ENCODE measurements at regions not wholly inside any gene's neighbourhood (a gene's known extent, or its start where the extent isn't known, plus 50 kb on each side); places are given as distances from the start of the nearest gene placed in this dataset.

DNA sequence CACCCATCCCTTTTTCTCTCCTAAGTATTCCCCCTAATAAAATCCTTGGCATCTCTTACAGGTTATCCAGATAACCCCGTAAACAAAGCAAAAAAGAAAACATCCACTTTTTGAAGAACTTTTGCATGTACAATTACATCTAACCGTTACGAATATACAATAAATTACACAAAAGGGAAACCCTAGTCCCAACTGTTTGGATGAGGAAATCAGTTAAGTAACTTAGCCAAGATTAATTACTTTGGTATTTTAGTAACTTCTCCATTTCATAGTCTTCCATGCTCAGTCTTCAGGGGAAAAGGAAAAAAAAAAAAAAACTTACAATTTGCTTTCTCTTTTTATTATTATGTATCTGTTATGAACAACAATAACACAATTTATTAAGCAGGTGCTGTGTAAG, 212.9 kb downstream of the ACTL7B start:
- no peak for DNase-seq

DNA sequence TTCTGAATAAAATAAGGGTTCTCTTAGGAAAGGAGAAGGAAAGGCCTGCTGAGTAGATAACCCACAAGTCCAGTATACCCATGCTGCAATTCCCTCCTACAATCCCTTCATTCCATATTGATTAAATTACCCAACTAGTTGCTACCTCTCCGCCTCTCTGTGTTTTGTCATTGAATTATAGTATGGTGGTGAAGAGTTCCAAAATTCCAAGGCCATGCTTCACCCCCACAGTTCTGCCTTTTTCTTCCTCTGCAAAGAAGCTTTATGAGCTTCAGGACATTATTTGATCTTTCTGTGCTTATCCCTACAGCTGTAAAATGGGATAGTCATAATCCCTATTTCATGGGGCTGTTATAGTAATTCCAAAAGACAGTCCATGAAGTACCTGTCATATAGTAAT, 215.6 kb downstream of the ACTL7B start:
- DNase-seq: no peak

DNA sequence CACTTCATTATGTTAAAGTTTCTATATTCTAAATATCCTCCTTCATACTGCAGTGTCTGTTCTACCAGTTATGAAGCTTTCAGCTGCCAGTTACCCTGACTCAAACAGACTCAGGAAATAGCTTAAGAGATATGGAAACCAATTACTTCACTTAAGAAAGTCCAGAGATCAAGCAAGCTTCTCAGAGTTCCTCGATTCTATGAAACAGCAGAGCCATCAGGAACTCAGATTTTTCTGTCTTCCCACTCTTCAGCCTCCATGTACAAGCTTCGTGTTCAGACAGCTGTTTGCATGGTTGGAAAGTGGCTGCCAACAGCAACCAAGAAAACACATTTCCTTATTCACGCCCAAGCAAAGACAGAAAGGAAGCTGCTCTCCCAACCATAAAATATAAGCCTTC, 216.1 kb downstream of the ACTL7B start:
- no peak for DNase-seq

DNA sequence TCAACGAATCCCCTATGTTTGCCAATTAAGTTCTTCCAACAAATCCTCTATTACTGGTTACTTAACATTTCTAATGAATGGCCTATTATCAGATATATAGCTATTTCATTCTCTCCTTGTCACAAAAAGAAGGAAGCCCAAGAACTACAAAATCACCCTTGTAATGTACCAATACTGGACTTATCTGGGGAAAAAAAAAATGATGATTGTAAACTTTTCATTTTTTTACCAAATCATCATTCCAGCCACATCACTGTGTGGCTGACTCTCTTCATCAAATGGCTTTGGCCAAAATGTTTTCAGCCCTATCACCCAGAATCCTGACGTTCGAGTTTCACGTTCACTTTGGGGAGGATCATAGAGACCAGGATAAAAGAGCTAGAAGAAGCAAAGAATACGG, 216.7 kb downstream of the ACTL7B start:
- DNase-seq: no peak

DNA sequence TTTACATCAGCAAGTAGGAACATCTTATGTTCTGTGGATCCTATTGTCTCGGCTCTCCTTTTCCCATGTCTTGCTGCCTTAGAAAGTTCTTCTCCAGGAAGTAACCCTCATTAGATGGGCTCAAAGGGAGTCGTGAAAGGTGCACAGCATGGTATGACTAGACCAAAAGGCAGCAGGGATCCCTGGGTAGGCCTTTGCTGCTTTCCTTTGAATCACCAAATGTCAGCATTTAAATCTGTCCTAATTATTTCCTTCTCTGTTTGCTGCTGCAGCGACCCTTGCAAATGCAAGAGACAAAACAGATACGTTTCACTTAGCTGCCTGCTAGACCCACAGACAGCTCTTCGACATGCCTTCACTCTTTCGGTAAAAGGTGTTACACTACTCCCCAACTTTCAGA, 218.4 kb downstream of the ACTL7B start:
- DNase-seq: no peak

DNA sequence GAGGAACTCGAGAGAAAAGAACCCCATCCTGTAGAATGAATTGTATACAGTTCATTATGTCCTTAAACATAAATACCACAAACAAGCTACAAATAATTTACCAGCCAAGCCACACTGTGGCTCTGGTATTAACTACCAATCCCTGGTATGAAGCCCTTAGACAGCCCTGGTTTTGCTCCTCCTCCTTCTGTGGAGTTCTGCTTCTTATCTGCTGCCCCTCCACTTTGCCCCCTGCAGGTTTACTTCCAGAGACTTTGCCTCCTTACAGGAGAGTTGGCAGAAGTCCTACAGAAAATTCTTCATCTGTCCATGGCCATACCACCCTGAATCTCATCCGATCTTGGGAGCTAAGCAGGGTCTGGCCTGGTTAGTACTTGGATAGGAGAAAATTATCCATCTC, 219.8 kb downstream of the ACTL7B start:
- DNase-seq: no peak

DNA sequence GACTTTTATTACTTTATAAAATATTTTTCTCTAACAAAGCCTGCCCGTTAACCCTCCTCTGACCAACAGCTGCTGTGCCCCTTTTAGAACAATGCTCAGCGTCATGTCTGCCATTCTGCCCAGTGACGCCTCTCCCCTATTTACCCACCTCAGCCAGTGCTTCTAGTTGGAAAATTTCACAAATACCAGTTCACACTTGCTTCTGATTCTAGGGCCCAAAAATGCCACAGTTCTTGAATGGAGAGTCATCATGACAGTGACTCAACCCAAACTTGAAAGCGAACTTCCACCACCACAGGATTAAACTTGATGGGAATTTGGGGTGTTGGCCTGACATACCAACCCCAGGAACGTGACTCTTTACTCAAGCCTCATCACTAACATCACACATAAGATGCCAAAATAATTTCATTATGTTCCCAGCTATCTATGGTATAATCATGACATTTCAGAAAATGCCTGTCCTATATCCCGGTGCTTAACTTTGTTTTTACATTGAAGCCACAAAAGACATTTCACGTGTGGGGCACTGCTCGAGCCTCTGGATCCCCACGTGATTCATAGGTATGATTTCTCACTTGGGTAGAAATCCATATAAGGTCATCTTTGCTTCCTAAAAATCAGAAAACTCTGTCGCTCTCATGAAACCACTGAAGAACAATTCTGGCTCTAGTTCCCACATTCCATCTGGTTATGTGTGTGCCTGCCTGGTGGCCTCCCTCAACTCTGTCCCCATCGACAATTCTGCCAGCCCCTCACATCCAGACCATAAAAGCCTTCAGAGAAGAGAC, 220.9 kb downstream of the ACTL7B start:
- DNase-seq: no peak

DNA sequence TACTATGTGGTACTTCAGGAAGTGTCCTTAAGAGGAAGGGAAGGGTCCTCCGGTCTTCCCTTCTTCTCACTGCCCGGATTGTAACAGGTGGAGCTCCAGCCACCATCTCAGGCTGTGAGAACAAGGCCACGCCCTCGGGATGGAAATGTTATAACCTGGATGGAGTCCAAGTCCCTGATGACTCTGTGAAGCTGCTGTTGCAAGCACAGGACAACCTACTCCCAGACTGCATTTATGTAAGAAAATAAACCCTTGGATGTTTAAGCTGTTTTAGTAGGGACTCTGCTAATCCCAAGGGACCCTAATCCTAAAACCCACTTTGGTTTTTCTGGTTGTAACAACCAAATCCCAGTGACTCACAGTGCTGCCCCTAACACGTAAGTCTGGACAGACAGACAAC, 221.6 kb downstream of the ACTL7B start:
- no peak for DNase-seq

DNA sequence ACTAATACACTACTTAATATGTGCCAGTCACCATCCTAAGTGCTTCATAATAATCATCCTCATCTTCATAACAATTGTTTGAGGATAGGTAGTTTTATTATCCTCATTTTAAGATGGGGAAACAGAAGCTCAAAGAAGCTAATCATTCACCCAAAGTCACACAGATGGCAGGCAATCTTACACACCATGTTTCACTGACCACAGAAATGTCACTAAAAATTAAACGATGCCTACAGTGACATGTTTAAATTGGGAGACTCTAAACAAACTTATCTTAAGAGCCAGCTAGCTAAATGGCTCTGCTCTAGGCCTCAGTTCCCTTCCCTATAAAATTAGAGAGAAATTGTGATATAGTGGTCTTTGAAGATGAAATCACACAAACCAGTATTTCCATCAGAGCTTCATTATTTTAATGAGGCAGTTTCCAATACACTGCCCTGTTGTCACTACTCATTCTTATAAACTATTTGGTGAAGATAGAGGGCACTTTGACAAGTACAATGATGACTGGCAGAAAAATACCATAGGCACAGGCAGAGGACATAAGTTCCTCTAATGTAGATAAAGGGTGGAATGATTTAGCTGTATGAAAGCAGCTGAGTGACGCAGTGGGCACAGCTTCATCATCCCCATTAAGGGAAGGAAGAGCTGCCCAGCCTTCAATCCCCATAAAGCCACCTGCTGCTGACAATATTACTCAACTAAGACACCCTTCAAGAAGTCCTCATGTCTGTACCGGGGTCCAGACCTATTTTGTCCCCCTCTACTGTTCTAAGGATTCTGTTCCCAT, 224.1 kb downstream of the ACTL7B start:
- no peak for DNase-seq

DNA sequence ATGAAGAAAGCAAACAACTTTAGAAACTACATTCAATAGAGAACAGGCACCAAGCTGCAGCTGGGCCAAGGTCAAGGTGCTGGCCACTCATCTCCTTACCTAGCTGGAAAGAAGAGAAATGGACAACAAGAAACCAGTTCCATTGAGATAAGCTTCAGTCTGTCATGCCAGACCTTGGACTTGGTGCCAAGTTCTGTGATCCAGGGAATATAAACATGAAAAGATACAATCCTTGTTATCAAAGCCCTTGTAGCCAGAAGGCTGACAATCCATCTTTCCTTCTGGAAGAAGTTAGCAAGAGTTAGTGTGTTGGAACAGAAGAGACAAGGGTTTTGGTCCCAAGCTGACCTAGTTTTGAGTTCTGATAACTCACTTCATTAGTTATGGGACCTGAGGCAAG, 227.5 kb downstream of the ACTL7B start:
- no peak for DNase-seq

DNA sequence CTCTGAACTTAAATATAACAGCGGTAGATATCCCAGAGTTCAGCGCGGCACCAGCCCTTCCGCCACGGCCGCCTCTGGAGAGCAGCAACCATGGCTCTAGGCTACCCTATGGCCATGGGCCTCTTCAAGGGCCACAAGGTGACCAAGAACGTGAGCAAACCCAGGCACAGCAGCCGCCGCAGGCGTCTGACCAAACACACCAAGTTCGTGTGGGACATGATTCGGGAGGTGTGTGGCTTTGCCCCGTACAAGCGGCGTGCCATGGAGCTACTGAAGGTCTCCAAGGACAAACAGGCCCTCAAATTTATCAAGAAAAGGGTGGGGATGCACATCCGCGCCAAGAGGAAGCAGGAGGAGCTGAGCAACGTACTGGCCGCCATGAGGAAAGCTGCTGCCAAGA, 229.0 kb downstream of the ACTL7B start:
- DNase-seq: no peak

DNA sequence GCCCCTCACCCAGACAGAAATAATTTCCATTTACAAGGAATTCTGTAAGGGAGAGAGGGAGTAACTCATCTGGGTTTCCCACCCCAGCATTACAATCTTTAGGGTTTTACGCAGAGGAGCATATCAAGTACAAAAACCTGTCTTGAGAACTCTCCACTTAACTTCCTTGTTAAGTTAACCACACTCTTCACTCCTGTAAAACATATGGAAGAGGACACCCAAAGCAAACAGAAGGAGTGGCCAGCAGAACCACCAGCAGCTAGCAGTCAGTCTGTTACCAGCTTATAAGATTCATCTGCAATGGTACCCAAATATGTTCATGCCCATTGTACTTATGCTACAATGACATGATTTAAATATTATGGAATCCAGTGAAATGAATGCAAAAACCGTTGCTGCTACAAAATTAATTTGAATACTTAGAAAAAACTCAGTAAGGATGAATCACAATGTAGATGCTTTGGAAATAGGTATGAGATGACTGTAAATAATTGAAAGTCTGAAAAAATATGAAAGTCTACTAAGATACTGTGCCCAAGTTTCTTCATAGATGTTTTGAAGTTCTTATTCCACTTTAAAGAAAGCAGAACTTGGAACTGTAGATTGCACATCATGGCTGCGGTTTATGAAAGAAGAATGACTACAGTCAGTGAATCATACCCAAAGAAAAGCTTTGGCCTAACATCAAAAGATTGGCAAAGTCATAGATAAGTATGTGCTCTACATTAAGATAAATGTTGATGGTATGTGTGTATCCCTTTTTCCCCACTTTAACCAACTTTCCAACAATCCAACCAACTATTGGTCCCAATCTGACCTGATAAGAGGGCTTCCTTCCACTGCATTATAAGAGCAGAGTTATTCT, 233.6 kb downstream of the ACTL7B start:
- DNase-seq: no peak

DNA sequence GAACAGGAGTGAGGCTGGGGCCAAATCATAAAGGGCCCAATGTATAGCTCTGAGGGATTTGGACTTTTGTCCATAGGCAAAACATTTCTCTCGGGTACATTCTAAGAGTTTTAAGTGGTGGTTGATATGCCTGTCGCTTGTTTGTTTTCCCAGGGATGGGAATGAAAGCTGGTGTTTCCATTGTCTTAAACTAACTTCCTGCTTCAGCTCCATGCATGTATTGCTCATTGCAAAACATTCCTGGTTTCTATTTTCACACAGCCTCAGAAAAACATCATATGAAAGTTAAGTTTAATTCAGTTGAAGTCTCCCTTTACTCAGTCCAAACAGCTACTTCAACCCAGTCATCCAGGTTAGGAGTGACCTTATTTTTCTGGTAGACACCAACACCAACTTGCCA, 235.0 kb downstream of the ACTL7B start:
- DNase-seq: no peak

DNA sequence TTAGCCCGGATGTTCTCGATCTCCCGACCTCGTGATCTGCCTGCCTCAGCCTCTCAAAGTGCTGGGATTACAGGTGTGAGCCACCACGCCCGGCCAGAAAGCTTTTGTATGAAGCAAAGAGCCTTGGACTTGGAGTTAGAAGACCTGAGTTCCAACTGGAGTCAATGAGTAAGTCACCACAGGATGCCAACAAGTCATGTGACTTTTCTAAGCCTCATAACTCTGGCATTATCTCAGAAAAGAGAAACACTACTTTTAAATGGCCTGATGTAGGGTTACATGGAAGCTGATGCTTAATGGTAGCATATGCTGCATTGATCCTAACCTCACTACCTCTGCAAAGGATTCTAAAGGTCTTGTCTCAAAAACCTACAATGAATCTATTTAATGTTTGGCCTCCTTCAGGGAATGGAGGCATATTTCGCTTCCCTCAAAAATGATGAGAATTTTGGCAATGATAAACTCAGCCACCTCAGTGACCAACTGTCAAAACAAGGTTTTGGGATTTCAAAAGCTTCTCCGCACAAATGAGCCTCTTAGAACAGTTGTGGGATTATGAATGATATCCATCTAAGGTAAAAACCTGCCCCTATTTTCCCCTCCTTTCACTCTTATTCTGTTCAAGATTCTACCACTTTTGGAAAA, 236.8 kb downstream of the ACTL7B start:
- no peak for DNase-seq

DNA sequence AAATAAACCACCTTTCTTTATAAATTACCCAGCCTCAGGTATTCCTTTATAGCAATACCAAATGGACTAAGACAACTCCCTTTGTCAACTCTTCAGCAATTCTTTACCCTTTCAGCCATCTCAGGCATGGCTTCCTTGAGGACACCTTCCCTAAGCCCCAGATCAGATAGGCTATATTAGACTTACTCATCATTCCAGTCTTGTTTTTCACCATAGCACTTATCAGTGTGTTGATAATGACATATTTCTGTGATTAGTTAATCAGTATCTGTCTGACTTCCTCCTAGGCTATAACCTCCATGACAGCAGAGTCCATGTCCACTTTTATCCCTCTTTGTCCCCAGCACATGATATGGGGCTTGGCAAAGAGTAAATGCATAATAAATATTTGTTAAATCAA, 238.1 kb downstream of the ACTL7B start:
- DNase-seq: no peak

DNA sequence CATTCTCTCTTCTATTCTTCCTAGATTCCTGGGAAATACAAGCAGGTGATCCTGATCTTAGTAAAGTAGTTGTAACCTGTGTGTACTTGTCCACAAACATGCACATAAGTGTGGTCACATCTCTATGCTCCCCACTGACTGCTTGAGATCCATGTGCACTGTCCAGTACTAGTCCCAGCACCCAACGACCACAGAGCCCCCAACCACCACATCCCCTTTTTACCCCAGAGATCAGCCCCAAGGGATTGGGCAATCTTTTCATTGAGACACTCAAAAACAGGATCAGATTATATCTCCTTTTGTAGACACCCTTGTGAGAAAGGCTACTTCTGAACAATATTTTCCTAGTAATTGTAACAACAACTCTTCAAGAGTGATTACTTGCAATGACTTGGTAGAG, 240.6 kb downstream of the ACTL7B start:
- no peak for DNase-seq

DNA sequence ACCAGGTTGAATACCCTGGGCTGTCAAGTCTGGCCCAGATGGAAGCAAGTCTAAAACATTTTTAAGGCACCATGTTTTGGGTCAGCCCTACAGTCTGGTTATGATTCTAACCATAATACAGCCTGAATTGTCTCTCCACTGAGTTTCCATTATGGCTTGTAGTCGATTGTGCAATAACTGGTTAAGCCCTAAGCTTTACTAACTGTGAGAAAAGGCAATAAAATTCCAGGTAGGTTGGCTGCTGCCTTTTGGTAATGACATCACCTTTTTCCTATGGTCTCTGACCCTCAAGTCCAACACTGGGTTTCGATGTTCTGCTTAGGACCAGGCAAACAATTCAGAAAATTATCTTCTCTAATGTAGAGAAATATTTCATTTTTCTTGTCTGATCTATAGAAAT, 243.3 kb downstream of the ACTL7B start:
- DNase-seq: no peak

DNA sequence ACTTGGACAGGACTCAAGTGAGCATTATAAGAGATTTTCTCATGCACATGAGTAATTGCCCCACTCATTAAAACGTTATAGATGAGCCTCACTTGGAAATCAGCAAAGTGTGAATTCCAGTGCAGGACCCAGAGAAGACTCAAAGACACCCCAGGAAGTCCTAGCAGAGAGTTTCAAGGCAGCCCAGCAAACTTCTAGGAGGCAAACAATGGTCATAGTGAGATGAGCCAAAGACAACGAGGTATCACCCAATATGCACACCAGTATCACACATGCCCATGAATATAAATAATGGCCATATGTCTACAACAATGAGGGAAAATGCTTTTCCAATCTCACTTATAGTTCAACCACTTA, 245.9 kb downstream of the ACTL7B start:
- DNase-seq: no peak

DNA sequence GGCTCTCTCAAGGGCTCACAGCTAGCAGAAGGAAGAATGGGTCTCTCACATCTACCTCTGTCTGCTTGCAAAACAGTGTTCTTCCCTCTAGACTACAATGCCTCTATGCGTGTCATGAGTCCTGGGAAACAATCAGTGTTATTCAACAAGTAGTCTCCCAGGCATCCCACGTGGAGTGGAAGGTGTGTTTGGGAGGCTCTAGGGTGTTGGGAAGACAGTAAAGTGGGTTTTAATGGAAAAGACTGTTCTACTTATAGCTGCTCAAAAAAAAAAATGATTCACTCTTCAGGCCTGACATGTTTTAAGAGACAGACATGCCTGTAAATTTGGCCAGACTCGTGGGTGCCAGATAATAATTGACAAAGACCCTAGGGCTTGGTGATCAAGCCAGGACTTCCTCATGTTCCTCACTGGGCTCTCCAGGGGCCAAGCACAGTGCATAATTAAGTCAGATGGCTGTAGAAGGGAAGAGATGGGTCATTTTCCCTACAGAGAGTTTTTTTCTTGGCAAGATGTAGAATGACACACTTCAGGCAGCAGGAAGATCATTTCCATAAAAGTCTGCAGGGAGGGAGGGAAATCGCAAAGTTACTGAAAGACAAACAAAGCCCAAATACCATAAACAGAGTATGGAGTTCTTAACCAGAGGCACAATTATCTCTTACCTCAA, 246.4 kb downstream of the ACTL7B start:
- no peak for DNase-seq

DNA sequence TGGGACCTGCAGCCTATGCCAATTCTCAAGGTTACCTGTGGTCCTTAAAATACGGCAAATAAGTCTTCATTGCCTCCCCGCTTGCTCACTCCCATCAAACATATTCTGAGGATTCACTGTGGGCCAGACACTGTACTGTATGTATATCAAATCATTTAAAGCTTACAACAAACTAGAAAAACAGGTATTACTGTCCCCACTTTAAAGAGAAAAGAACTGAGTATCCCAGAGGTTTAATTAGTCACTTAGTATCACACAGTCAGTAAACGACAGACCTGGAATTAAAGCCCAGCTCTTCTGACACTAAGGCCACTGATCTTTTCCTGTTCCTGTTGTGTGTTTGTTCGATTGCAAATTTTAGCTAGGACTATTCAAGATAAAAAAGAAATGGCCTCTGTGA, 248.2 kb downstream of the ACTL7B start:
- DNase-seq: no peak

DNA sequence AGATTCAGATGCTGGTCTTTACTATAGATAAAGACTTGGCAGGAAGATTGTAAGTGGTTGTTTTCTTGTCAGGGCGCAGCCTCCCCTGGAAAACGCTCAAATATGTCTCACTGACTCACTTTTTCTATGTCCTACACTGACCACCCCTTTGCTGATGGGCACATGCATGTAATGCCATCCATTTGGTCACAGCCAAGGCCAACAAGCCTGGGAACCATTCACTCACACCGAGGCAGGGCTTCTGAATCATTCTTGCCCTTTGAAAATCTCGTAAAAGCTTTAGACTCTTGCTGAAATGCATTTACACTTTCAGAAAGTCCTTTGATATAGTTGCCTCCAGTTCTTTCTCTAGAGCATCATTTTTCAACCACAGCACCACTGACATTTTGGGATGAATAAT, 249.4 kb downstream of the ACTL7B start:
- no peak for DNase-seq

DNA sequence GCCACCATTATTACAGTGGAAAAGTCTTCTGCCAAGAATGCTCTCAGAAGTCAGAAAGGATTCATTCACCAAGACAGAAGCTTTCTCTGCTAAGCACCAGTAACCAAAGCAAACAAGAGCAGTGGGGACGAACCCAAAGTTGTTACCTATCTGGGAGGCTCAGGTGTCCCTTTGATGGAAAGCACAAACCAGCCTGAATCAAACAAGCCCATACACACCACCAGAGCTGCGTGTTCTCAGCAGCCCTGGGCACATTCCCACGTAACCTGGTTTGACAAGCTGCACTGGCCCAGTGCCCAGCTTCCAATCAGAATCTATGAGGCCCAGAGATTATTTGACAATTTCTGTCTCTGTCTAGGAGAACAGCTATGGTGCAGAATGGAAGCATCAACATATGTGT, 252.6 kb downstream of the ACTL7B start:
- no peak for DNase-seq

DNA sequence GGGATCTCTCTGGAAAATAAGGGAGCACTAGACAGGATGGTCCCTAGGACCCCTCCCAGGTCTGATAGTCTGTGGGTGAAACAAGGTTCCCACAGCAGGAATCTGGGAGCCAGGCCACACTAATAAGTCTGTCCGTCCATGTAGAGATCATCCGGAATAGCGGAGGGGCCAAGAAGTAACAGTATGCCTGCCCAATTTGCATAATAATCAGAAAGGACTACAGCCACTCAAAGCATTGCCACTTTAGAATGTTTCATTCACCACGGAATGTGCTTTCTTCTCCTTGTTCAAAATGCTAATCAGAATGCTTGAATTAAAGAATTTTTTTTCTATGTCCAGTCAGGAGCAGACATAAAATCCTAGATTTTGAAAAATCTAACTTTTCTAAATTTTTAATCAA, 254.9 kb downstream of the ACTL7B start:
- DNase-seq: no peak

All from CD4-positive, alpha-beta T cell treated with Interleukin-12 subunit alpha and Interleukin-12 subunit beta, for 1 hour (primary cell).